Karpas-422 (cell line): ENCODE measurements at regions not wholly inside any gene's neighbourhood (a gene's known extent, or its start where the extent isn't known, plus 50 kb on each side); places are given as distances from the start of the nearest gene placed in this dataset.

ENCODE experiments used
- DNase-seq: peaks from one replicate; pipeline ENCODE4 v3.0.0-alpha.2; 2015
- H2AFZ ChIP-seq: fragments of 200-600 bp; sonication (generic); 2 replicates; pipeline ENCODE4 v1.6.1; 2014; ENCODE audit warnings: antibody characterized with exemption, low read length, mixed read lengths
- H3K27ac ChIP-seq: fragments of 200-600 bp; sonication (generic); 2 replicates; pipeline ENCODE4 v1.5.1; 2014; ENCODE audit warnings: mild to moderate bottlenecking, low read length, moderate library complexity
- H3K27me3 ChIP-seq: fragments of 200-600 bp; sonication (generic); 2 replicates; pipeline ENCODE4 v1.6.1; 2014; ENCODE audit warnings: low read length, mixed read lengths
- H3K36me3 ChIP-seq: fragments of 200-600 bp; sonication (generic); 2 replicates; pipeline ENCODE4 v1.6.1; 2014; ENCODE audit warnings: low read length, mixed read lengths; ENCODE audit not compliant: insufficient read depth
- H3K4me1 ChIP-seq: fragments of 200-600 bp; sonication (generic); 2 replicates; pipeline ENCODE4 v1.6.1; 2014; ENCODE audit warnings: mild to moderate bottlenecking, low read length, mixed read lengths
- H3K4me2 ChIP-seq: fragments of 200-600 bp; sonication (generic); 2 replicates; pipeline ENCODE4 v1.6.1; 2014; ENCODE audit warnings: low read length, low read depth, mild to moderate bottlenecking; ENCODE audit not compliant: poor library complexity, severe bottlenecking
- H3K4me3 ChIP-seq: fragments of 200-600 bp; sonication (generic); 2 replicates; pipeline ENCODE4 v1.5.1; 2014; ENCODE audit warnings: mild to moderate bottlenecking, antibody characterized with exemption, low read length, mixed read lengths
- H3K79me2 ChIP-seq: fragments of 200-600 bp; sonication (generic); 2 replicates; pipeline ENCODE4 v1.6.1; 2014; ENCODE audit warnings: mild to moderate bottlenecking, low read length, mixed read lengths
- H3K9ac ChIP-seq: fragments of 200-600 bp; sonication (generic); 2 replicates; pipeline ENCODE4 v1.6.0; 2014; ENCODE audit warnings: low read length
- H3K9me2 ChIP-seq: fragments of 200-600 bp; sonication (generic), shearing (Covaris generic); replicated peaks from 2 replicates; pipeline ENCODE4 v1.6.0; 2014; ENCODE audit warnings: mild to moderate bottlenecking, low read length, moderate library complexity; ENCODE audit not compliant: insufficient read depth
- H3K9me3 ChIP-seq: fragments of 300-700, 200-600 bp; sonication (generic); 2 replicates; pipeline ENCODE4 v1.6.1; 2014; ENCODE audit warnings: low read length, mixed read lengths
- H4K20me1 ChIP-seq: fragments of 200-600 bp; sonication (generic); 2 replicates; pipeline ENCODE4 v1.6.1; 2014; ENCODE audit warnings: mild to moderate bottlenecking, antibody characterized with exemption, low read length, low read depth; ENCODE audit not compliant: insufficient read depth

DNA sequence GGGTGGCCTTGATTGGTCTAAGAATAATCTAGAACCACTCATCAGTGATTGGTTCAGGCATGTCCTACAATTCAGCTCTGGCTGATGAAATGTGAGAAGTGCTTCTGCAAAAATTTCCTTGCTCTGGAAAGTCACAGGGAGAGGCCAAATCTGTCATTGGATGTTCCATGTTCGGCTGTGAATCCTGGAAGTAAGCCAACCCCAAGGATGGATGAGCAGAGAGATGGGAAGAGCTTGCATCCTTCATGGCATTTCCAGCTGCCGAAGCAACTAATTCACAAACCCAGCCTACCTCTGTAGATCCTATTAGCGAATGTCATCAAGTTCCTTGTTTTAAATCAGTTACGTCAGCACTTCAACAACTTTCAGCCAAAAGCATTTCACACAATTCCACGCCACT is 187.2 kb upstream of the SOX4 start:
- Histone ChIP-seq H2AFZ (no peak overlapping the region), H3K36me3 (no peaks in the 10 kb centered on the region), H3K27ac (no peak overlapping the region), H3K4me2 (no peak overlapping the region), H3K9me3 (no peaks in the 10 kb centered on the region), H3K4me3 (no peak overlapping the region), H3K9me2 (no peaks in the 10 kb centered on the region), H3K79me2 (no peaks in the 10 kb centered on the region), H3K4me1 (no peaks in the 10 kb centered on the region), H3K9ac (no peak overlapping the region), H3K27me3 (no peaks in the 10 kb centered on the region), H4K20me1 (no peaks in the 10 kb centered on the region)
- no peak for DNase-seq

DNA sequence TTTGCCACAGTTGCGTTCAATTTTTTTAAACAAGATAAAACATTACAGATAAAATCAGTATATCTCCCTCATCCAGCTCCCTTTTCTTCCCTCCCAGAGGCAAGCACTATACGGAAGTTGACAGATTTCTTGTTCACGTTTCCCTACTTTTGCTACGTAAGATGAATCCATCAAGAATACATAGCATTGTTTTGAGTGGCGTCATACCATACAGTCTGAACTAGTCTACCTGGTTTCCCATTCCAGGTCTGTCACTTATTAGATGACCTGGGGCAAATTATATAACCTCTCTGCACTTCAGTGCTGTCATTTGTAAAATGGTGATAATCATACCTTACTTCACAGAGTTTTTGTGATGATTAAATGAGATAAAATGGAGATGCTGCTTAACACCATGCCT is 184.3 kb upstream of the SOX4 start:
- no peaks in the 10 kb centered on the region for H4K20me1 ChIP-seq
- H3K9me3 ChIP-seq = no peaks in the 10 kb centered on the region
- no peak overlapping the region for H3K27ac ChIP-seq
- H3K9ac ChIP-seq = no peak overlapping the region
- no peaks in the 10 kb centered on the region for H3K9me2 ChIP-seq
- peaks cover 7% of the 10 kb centered on the region for H3K4me1 ChIP-seq
- H3K4me2 ChIP-seq = no peak overlapping the region
- no peaks in the 10 kb centered on the region for H3K27me3 ChIP-seq
- no peak overlapping the region for H3K4me3 ChIP-seq
- no peaks in the 10 kb centered on the region for H3K36me3 ChIP-seq
- H3K79me2 ChIP-seq = no peaks in the 10 kb centered on the region
- H2AFZ ChIP-seq = no peak overlapping the region
- DNase-seq = no peak

DNA sequence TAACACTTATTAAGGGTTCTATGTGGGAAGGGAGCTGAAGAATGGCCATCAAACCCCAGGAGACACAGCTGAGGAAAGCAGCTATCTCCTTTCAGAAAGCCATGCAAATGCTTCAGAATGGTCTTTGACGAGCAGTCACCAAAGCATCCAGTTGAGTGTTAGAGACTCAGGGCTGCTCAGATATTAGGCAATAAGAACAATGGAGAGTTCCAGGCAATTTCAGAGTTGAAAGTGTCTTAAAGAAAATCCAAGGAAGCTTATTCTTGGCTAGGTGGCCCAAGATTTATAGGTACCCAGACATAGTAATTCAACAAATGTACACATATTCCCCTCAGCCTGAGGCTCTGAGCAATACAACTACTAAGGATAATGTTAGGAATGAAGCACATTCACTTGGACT is 180.1 kb upstream of the SOX4 start:
- DNase-seq = no peak
- no peaks in the 10 kb centered on the region for H3K27me3 ChIP-seq
- H3K9ac ChIP-seq = no peak overlapping the region
- H3K4me1 ChIP-seq = peaks cover 7% of the 10 kb centered on the region
- H3K79me2 ChIP-seq = no peaks in the 10 kb centered on the region
- H4K20me1 ChIP-seq = no peaks in the 10 kb centered on the region
- no peaks in the 10 kb centered on the region for H3K36me3 ChIP-seq
- H3K9me3 ChIP-seq = no peaks in the 10 kb centered on the region
- no peak overlapping the region for H2AFZ ChIP-seq
- H3K27ac ChIP-seq = no peak overlapping the region
- H3K4me3 ChIP-seq = no peak overlapping the region
- H3K4me2 ChIP-seq = no peak overlapping the region
- H3K9me2 ChIP-seq = no peaks in the 10 kb centered on the region

DNA sequence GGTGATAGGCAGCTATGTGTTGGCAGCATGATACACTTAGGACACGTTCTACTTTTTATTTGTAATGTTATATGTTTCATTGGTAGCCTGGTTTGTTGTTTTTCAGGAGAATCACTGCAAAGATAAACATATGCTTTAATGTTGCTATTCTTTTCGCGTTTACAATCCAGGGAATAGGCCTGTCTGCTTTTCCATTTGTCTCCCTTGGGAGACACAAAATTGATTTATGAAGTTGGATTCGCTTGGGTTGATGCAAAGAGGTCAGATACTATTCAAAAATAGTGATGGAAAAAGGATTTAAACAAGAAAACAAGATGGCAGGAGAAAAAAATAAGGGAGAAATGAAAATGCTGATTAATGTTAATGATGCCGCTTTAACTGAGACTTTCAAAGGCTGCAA is 179.5 kb upstream of the SOX4 start:
- Histone ChIP-seq H2AFZ (no peak overlapping the region), H3K9me3 (no peaks in the 10 kb centered on the region), H3K4me3 (no peak overlapping the region), H3K79me2 (no peaks in the 10 kb centered on the region), H3K36me3 (no peaks in the 10 kb centered on the region), H3K27me3 (no peaks in the 10 kb centered on the region), H4K20me1 (no peaks in the 10 kb centered on the region), H3K27ac (no peak overlapping the region), H3K9me2 (no peaks in the 10 kb centered on the region), H3K9ac (no peak overlapping the region), H3K4me1 (peaks cover 7% of the 10 kb centered on the region), H3K4me2 (no peak overlapping the region)
- no peak for DNase-seq

DNA sequence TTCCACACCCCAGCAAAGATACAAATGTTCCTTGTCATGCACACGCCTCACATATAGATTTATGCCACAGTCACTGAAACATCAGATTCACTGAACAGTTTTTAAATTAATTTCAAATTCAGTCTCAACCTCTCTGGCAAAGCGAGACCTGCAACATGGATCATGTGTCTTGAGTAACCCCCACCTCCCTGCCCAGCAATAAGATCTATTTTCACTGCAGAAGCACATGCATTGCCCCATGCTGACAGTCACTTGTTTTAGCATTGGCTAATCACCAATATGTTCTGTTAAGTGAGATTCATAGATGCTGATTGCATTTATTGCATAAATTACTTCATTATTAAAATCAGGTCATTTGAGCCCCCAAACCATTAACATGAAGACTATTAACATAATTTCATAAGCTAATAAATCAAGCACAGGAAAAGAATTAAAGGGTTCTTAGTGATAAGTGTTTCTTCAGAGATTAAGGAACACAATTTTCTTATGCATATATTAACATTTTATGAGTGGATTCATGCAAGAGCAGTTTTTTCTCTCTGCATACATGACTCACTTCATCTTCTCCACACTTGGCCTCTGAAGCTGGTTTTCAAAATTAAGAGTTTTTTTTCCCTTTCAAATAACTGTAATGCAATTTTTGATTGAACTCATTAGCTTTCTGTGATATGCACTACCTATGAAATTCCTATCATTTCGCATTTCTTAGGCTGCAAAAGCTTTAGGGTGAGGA is 173.2 kb upstream of the SOX4 start:
- H2AFZ ChIP-seq = no peak overlapping the region
- no peak for DNase-seq
- H3K4me2 ChIP-seq = no peak overlapping the region
- no peaks in the 10 kb centered on the region for H3K9me3 ChIP-seq
- no peaks in the 10 kb centered on the region for H3K79me2 ChIP-seq
- H3K27ac ChIP-seq = no peak overlapping the region
- H3K9me2 ChIP-seq = no peaks in the 10 kb centered on the region
- no peaks in the 10 kb centered on the region for H4K20me1 ChIP-seq
- no peaks in the 10 kb centered on the region for H3K4me1 ChIP-seq
- no peak overlapping the region for H3K9ac ChIP-seq
- H3K4me3 ChIP-seq = no peak overlapping the region
- no peaks in the 10 kb centered on the region for H3K27me3 ChIP-seq
- H3K36me3 ChIP-seq = no peaks in the 10 kb centered on the region

DNA sequence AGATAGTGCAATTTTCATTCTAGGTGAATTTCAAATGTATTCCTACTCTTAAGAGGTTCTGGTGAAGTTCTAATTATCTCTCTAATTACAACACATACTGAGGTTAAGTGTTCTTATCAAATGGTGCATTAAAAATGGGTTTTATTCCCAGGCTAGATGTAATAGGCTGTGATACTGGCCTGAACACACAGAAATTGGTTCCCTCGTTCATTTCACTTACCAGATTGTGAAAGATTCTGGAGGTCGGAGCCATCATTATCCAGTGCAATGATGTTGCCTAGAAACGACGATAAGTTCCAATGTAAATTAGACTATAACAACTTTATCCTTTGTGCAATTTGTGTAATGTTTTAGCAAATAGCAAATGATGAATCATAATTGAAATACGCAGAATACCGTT is 172.6 kb upstream of the SOX4 start:
- no peak overlapping the region for H3K9ac ChIP-seq
- no peaks in the 10 kb centered on the region for H3K27me3 ChIP-seq
- H3K27ac ChIP-seq = no peak overlapping the region
- H3K79me2 ChIP-seq = no peaks in the 10 kb centered on the region
- H3K9me2 ChIP-seq = no peaks in the 10 kb centered on the region
- H3K4me1 ChIP-seq = no peaks in the 10 kb centered on the region
- no peak overlapping the region for H2AFZ ChIP-seq
- no peak for DNase-seq
- H4K20me1 ChIP-seq = no peaks in the 10 kb centered on the region
- H3K4me3 ChIP-seq = no peak overlapping the region
- no peak overlapping the region for H3K4me2 ChIP-seq
- H3K36me3 ChIP-seq = no peaks in the 10 kb centered on the region
- no peaks in the 10 kb centered on the region for H3K9me3 ChIP-seq

DNA sequence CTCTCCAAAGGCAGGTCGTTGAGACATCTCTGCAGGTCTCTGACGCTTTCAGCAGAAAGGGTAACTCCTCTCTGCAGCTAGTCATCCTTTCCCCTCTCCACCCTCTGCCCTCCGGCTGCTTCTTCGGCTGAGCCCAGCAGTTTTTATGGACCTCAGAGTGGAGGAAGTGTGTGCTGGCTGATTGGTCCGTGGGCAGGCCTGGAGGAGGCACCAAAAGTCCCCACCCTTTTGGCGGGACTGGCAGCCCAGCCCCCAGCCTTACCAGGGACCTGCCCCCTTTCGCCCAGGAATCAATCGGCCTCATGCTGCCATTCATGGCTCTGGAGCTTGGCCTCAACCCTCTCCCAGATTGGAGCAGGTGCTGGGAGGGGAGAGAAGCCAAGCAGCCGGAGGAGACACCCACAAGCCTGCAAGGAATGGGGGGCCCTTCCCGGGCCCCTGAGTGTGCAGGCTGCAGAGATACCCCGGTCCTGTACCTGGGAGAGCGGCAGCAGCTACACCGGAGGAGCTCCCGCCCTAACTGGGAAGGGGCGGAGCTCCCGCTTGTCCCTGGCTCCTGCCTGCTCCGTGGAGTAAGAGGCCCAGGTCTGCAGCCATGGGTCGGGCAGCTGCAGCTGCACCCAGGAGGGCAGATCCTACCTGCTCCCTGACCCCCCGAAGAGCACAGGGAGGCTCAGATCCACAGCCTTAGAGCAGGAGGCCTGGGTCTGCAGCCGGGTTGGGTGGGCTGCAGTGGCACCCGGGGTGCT is 170.3 kb upstream of the SOX4 start:
- Histone ChIP-seq H3K9me2 (no peaks in the 10 kb centered on the region), H3K9ac (no peak overlapping the region), H3K4me1 (no peaks in the 10 kb centered on the region), H2AFZ (no peak overlapping the region), H3K79me2 (no peaks in the 10 kb centered on the region), H3K27me3 (no peaks in the 10 kb centered on the region), H3K4me2 (no peak overlapping the region), H3K36me3 (no peaks in the 10 kb centered on the region), H3K4me3 (no peak overlapping the region), H3K9me3 (no peaks in the 10 kb centered on the region), H4K20me1 (no peaks in the 10 kb centered on the region), H3K27ac (no peak overlapping the region)
- DNase-seq = no peak

DNA sequence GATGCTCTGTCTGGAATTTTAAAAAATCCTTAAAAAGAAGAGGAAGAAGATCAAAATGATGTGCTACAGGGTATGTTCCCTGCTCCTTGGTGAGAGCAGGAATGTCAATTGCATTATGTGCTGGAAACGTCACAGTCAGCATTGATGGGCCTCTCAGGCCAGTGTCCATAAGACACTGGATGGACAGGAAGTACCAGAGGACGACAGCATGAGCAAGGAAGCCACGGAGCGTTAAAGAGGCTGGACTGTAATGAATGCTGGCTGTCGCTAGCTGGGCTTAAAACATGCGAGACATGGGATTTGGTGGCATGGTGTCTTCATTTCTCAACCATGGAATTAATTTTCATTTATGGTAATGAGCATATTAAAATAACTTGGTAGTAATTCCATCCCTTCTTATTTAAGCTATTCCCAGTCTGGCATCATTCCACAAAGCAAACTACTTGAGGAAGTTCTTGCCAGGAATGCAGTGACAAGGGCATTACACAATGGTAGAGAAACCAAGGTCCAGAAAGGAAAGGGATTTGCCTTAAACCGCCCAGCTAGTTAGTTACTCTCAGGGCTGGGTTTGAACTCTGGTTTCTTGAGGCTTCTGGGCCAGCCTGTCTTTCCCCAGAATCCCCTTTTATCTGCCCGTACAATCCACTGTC is 166.6 kb upstream of the SOX4 start:
- H3K9ac ChIP-seq = no peak overlapping the region

More for the DNA sequence above, 166.6 kb upstream of the SOX4 start:
- no peaks in the 10 kb centered on the region for H3K36me3 ChIP-seq
- no peaks in the 10 kb centered on the region for H3K27me3 ChIP-seq
- no peak overlapping the region for H3K27ac ChIP-seq
- H2AFZ ChIP-seq = no peak overlapping the region
- no peaks in the 10 kb centered on the region for H4K20me1 ChIP-seq
- no peaks in the 10 kb centered on the region for H3K9me3 ChIP-seq
- DNase-seq = no peak
- H3K9me2 ChIP-seq = no peaks in the 10 kb centered on the region
- H3K4me2 ChIP-seq = no peak overlapping the region
- no peaks in the 10 kb centered on the region for H3K79me2 ChIP-seq
- no peaks in the 10 kb centered on the region for H3K4me1 ChIP-seq
- no peak overlapping the region for H3K4me3 ChIP-seq
